A549 (cell line): ENCODE measurements at regions not wholly inside any gene's neighbourhood (a gene's known extent, or its start where the extent isn't known, plus 50 kb on each side); places are given as distances from the start of the nearest gene placed in this dataset.

Source experiments
- CHD4 ChIP-seq: fragments of 200-600 bp; sonication (generic); IDR thresholded peaks from 2 replicates; pipeline ENCODE4 v1.6.1; 2016; ENCODE audit warnings: antibody characterized with exemption, mild to moderate bottlenecking, borderline replicate concordance
- ESRRA ChIP-seq: fragments of 150-350 bp; IDR thresholded peaks from 2 replicates; pipeline ENCODE4 v1.6.1; 2014; ENCODE audit warnings: mild to moderate bottlenecking, low read length, borderline replicate concordance
- JUN ChIP-seq, 2 experiments: fragments of >200 bp; sonication (Bioruptor Twin); formaldehyde crosslinking; IDR thresholded peaks; 2 replicates in 1 of 2; 3 replicates in 1 of 2; pipeline ENCODE4 v1.6.1; 2016 to 2017
- KDM5A ChIP-seq: fragments of 200-600 bp; sonication (generic); IDR thresholded peaks from 2 replicates; pipeline ENCODE4 v1.6.1; 2016; ENCODE audit warnings: antibody characterized with exemption, mild to moderate bottlenecking
- MYC ChIP-seq: IDR thresholded peaks from 2 replicates; pipeline ENCODE4 v1.6.1; 2012; ENCODE audit warnings: mild to moderate bottlenecking, inconsistent platforms, low read length, improper control_type of control experiment, borderline replicate concordance
- NPAS2 ChIP-seq: fragments of 250-450 bp; sonication (Bioruptor Pico); IDR thresholded peaks from 2 replicates; pipeline ENCODE4 v1.8.0; 2022; ENCODE audit warnings: mild to moderate bottlenecking, moderate library complexity, borderline replicate concordance
- POLR2A ChIP-seq: IDR thresholded peaks from 2 replicates; pipeline ENCODE4 v1.6.1; 2012; ENCODE audit warnings: mild to moderate bottlenecking, low read length
- RCOR1 ChIP-seq: fragments of 150-350 bp; IDR thresholded peaks from 2 replicates; pipeline ENCODE4 v1.6.1; 2014; ENCODE audit warnings: antibody characterized with exemption, low read length, low read depth
- RFX5 ChIP-seq: fragments of 450-650 bp; IDR thresholded peaks from 2 replicates; pipeline ENCODE4 v1.7.1; 2014; ENCODE audit warnings: antibody characterized with exemption, mild to moderate bottlenecking, moderate library complexity
- RNF2 ChIP-seq: fragments of 200-600 bp; sonication (generic); IDR thresholded peaks from 2 replicates; pipeline ENCODE4 v1.6.1; 2016; ENCODE audit warnings: low read depth, mild to moderate bottlenecking, antibody characterized with exemption, moderate library complexity, borderline replicate concordance
- SMC3 ChIP-seq: fragments of >200 bp; sonication (Bioruptor Twin); formaldehyde crosslinking; IDR thresholded peaks from 3 replicates; pipeline ENCODE4 v1.6.1; 2018; ENCODE audit warnings: inconsistent platforms
- TF ChIP-seq, protein P1 (sequence below): fragments of 200-600 bp; sonication (generic); IDR thresholded peaks from 2 replicates; pipeline ENCODE4 v1.6.1; 2016; ENCODE audit warnings: antibody characterized with exemption, mild to moderate bottlenecking, moderate library complexity
- TF ChIP-seq, protein P2 (sequence below): fragments of >200 bp; sonication (Bioruptor Twin); formaldehyde crosslinking; IDR thresholded peaks from 3 replicates; pipeline ENCODE4 v1.5.1; 2016

DNA sequence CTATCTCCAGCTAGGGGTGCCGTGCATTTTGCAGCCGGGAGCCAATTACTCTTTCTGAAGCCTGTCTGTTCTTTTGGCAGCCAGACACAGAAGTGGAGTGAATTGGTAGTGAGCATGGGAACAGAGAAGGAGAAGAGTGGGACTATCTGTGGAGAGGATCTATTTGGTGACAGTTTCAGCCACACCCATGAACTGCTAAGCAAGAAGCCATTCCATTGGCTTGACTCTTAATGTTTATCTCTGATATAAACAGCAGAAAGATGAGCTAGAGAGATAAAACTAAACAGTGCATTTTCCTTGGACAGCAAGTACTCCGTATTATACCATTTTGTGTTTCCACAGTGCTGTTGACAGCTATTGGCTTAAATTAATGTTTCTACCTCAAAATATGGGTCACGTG lies 259.6 kb upstream of the THUMPD2 start:
- TF ChIP-seq, protein P1, sequence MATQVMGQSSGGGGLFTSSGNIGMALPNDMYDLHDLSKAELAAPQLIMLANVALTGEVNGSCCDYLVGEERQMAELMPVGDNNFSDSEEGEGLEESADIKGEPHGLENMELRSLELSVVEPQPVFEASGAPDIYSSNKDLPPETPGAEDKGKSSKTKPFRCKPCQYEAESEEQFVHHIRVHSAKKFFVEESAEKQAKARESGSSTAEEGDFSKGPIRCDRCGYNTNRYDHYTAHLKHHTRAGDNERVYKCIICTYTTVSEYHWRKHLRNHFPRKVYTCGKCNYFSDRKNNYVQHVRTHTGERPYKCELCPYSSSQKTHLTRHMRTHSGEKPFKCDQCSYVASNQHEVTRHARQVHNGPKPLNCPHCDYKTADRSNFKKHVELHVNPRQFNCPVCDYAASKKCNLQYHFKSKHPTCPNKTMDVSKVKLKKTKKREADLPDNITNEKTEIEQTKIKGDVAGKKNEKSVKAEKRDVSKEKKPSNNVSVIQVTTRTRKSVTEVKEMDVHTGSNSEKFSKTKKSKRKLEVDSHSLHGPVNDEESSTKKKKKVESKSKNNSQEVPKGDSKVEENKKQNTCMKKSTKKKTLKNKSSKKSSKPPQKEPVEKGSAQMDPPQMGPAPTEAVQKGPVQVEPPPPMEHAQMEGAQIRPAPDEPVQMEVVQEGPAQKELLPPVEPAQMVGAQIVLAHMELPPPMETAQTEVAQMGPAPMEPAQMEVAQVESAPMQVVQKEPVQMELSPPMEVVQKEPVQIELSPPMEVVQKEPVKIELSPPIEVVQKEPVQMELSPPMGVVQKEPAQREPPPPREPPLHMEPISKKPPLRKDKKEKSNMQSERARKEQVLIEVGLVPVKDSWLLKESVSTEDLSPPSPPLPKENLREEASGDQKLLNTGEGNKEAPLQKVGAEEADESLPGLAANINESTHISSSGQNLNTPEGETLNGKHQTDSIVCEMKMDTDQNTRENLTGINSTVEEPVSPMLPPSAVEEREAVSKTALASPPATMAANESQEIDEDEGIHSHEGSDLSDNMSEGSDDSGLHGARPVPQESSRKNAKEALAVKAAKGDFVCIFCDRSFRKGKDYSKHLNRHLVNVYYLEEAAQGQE = no peak
- TF ChIP-seq RFX5 (no peak), RCOR1 (no peak), JUN (IDR thresholded peaks at IDR 0.05) (no peak), MYC (no peak), POLR2A (no peak), KDM5A (no peak), SMC3 (no peak), RNF2 (no peak), NPAS2 (CRISPR knock-in tag) (no peak), ESRRA (no peak), CHD4 (no peak)
- TF ChIP-seq, protein P2, sequence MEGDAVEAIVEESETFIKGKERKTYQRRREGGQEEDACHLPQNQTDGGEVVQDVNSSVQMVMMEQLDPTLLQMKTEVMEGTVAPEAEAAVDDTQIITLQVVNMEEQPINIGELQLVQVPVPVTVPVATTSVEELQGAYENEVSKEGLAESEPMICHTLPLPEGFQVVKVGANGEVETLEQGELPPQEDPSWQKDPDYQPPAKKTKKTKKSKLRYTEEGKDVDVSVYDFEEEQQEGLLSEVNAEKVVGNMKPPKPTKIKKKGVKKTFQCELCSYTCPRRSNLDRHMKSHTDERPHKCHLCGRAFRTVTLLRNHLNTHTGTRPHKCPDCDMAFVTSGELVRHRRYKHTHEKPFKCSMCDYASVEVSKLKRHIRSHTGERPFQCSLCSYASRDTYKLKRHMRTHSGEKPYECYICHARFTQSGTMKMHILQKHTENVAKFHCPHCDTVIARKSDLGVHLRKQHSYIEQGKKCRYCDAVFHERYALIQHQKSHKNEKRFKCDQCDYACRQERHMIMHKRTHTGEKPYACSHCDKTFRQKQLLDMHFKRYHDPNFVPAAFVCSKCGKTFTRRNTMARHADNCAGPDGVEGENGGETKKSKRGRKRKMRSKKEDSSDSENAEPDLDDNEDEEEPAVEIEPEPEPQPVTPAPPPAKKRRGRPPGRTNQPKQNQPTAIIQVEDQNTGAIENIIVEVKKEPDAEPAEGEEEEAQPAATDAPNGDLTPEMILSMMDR = no peak
